ENCODE measurements at regions not wholly inside any gene's neighbourhood (a gene's known extent, or its start where the extent isn't known, plus 50 kb on each side); places are given as distances from the start of the nearest gene placed in this dataset.
"Not testable (repeated sequence)": the region's sequence is repeated elsewhere in the genome, so short reads cannot be mapped to it uniquely, and the experiment has no call there.

DNA sequence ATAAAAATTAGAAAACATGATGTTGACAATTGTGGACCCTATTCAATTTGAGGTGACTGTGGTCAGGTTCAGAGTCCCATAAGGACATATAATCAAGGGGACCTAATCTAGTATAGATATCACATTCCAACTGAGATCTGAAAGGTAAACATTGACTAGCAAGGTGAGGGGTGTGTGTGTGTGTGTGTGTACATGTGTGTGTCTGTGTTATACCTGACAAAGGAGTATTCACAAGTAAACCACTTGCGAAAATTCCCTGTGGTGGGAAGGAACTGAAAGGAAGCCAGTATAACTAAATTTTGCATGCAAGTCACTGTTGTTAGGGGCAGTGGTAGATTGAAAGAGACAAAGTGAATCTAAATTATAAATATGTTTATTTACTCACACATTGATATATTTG is 723.7 kb downstream of the COL12A1 start:
- Histone ChIP-seq H3K4me1 (ENCODE audit: control insufficient read depth, insufficient read depth, low read length) (no peaks in the 10 kb centered on the region), H3K9me3 (ENCODE audit: control insufficient read depth, insufficient read depth, low read length) (no peaks in the 10 kb centered on the region), H3K27me3 (ENCODE audit: control insufficient read depth, insufficient read depth, low read length) (no peaks in the 10 kb centered on the region), H3K4me3 (ENCODE audit: low read length) (no peak overlapping the region), H3K36me3 (ENCODE audit: control insufficient read depth, insufficient read depth, low read length) (no peaks in the 10 kb centered on the region), H3K27ac (ENCODE audit: low read length) (no peak overlapping the region)
- H3K9me3 Mint-ChIP-seq = peaks cover 11 to 24% of the 10 kb centered on the region in 2 donors
- no peaks in the 10 kb centered on the region for H3K4me1 Mint-ChIP-seq
- H3K27ac Mint-ChIP-seq = no peak overlapping the region
- DNase-seq = no peak
- 88% methylated on average over 1 of the region's 1 CpG for WGBS (ENCODE audit: insufficient coverage)
- no peak overlapping the region for H3K4me3 Mint-ChIP-seq
- intact Hi-C loops (cut with micrococcal nuclease) = no loop called here
- H3K36me3 Mint-ChIP-seq = no peaks in the 10 kb centered on the region
- no peaks in the 10 kb centered on the region for H3K27me3 Mint-ChIP-seq (ENCODE audit: low read depth in 2 of 2)
- TF ChIP-seq, protein P1, sequence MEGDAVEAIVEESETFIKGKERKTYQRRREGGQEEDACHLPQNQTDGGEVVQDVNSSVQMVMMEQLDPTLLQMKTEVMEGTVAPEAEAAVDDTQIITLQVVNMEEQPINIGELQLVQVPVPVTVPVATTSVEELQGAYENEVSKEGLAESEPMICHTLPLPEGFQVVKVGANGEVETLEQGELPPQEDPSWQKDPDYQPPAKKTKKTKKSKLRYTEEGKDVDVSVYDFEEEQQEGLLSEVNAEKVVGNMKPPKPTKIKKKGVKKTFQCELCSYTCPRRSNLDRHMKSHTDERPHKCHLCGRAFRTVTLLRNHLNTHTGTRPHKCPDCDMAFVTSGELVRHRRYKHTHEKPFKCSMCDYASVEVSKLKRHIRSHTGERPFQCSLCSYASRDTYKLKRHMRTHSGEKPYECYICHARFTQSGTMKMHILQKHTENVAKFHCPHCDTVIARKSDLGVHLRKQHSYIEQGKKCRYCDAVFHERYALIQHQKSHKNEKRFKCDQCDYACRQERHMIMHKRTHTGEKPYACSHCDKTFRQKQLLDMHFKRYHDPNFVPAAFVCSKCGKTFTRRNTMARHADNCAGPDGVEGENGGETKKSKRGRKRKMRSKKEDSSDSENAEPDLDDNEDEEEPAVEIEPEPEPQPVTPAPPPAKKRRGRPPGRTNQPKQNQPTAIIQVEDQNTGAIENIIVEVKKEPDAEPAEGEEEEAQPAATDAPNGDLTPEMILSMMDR (IDR thresholded peaks at IDR 0.05) = no peak
- ATAC-seq = no peak

DNA sequence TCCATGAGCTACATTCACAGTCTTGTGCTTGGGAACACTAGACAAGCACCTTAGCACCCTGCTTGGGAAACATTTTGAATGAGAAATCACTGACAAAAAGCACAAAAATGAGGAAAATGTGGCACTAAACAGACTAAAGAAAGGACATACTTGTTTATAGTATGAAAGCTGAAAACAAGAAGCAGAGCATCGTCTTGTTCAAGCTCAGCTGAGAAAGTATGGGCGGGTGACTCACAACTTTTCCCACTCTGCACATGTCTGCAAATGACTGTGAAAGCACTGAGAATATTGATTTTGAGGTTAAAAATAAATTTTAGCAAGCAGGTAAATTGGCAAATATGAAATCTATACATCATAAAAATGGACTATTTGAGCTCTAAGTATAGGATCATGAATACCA is 725.3 kb downstream of the COL12A1 start:
- intact Hi-C loops (cut with micrococcal nuclease) = no loop called here
- Mint-ChIP-seq H3K4me1 (no peaks in the 10 kb centered on the region), H3K36me3 (no peaks in the 10 kb centered on the region), H3K4me3 (no peak overlapping the region), H3K27ac (no peak overlapping the region), H3K9me3 (peaks cover 8 to 18% of the 10 kb centered on the region in 2 donors), H3K27me3 (ENCODE audit: low read depth in 2 of 2) (no peaks in the 10 kb centered on the region)
- no peak overlapping the region for H3K27ac ChIP-seq (ENCODE audit: low read length)
- H3K36me3 ChIP-seq (ENCODE audit: control insufficient read depth, insufficient read depth, low read length) = no peaks in the 10 kb centered on the region
- H3K4me1 ChIP-seq (ENCODE audit: control insufficient read depth, insufficient read depth, low read length) = no peaks in the 10 kb centered on the region
- WGBS (ENCODE audit: insufficient coverage) = 74% methylated on average over 2 of the region's 2 CpGs
- no peak overlapping the region for H3K4me3 ChIP-seq (ENCODE audit: low read length)
- no peaks in the 10 kb centered on the region for H3K27me3 ChIP-seq (ENCODE audit: control insufficient read depth, insufficient read depth, low read length)
- TF ChIP-seq, protein P1 (IDR thresholded peaks at IDR 0.05) = no peak
- H3K9me3 ChIP-seq (ENCODE audit: control insufficient read depth, insufficient read depth, low read length) = no peaks in the 10 kb centered on the region
- no peak for ATAC-seq
- no peak for DNase-seq

DNA sequence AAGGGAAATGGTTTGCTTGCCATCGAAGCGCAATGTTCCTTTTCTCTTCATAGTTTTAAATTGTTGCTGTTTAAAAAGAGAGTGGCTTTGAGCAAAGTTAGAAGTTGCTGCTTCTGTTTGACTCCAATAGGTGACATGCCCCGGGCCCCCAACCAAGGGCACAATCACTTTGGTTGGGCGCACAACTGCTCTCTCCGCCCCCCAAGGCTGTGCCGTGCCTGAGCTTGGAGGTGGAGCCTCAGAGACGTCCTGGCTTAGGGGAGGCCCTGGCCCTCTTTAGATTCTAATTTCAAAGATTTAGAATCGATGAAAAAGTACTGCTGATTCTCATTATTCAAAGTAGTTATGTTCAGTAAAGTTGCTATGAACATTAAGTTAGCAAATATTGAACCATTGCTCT is 725.9 kb downstream of the COL12A1 start:
- Histone ChIP-seq H3K4me3 (ENCODE audit: low read length) (no peak overlapping the region), H3K27me3 (ENCODE audit: control insufficient read depth, insufficient read depth, low read length) (no peaks in the 10 kb centered on the region), H3K36me3 (ENCODE audit: control insufficient read depth, insufficient read depth, low read length) (no peaks in the 10 kb centered on the region), H3K4me1 (ENCODE audit: control insufficient read depth, insufficient read depth, low read length) (no peaks in the 10 kb centered on the region), H3K27ac (ENCODE audit: low read length) (no peak overlapping the region), H3K9me3 (ENCODE audit: control insufficient read depth, insufficient read depth, low read length) (no peaks in the 10 kb centered on the region)
- DNase-seq (no peak), ATAC-seq (no peak)
- H3K4me1 Mint-ChIP-seq = no peaks in the 10 kb centered on the region
- H3K36me3 Mint-ChIP-seq = no peaks in the 10 kb centered on the region
- intact Hi-C loops (cut with micrococcal nuclease) = no loop called here
- no peak overlapping the region for H3K27ac Mint-ChIP-seq
- TF ChIP-seq, protein P1 (IDR thresholded peaks at IDR 0.05) = no peak
- no peaks in the 10 kb centered on the region for H3K27me3 Mint-ChIP-seq (ENCODE audit: low read depth in 2 of 2)
- H3K4me3 Mint-ChIP-seq = no peak overlapping the region
- H3K9me3 Mint-ChIP-seq = peaks cover 7 to 16% of the 10 kb centered on the region in 2 donors
- WGBS (ENCODE audit: insufficient coverage) = 92% methylated on average over 8 of the region's 8 CpGs

DNA sequence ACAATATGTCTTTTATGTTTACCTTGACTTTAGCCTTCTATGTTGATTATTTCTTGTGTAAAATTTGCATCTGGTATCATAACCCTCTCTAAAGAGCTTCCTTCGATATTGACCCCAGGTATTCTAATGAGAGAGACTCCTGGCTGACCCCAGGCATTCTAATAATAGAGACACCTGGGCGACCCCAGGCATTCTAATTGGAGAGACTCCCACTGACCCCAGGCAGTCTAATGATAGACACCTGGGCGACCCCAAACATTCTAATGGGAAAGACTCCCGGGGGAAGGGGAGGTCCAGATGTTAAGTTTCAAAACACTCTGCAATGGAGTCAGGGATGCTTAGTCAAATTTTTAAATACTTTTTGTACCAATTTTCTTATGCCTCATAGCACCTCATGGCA is 726.4 kb downstream of the COL12A1 start:
- 89% methylated on average over 4 of the region's 4 CpGs for WGBS (ENCODE audit: insufficient coverage)
- Histone ChIP-seq H3K27ac (ENCODE audit: low read length) (no peak overlapping the region), H3K4me3 (ENCODE audit: low read length) (no peak overlapping the region), H3K4me1 (ENCODE audit: control insufficient read depth, insufficient read depth, low read length) (no peaks in the 10 kb centered on the region), H3K36me3 (ENCODE audit: control insufficient read depth, insufficient read depth, low read length) (no peaks in the 10 kb centered on the region), H3K9me3 (ENCODE audit: control insufficient read depth, insufficient read depth, low read length) (no peaks in the 10 kb centered on the region), H3K27me3 (ENCODE audit: control insufficient read depth, insufficient read depth, low read length) (no peaks in the 10 kb centered on the region)
- Mint-ChIP-seq H3K4me1 (no peaks in the 10 kb centered on the region), H3K27me3 (ENCODE audit: low read depth in 2 of 2) (no peaks in the 10 kb centered on the region), H3K36me3 (no peaks in the 10 kb centered on the region), H3K27ac (no peak overlapping the region), H3K9me3 (peaks cover 7 to 15% of the 10 kb centered on the region in 2 donors), H3K4me3 (no peak overlapping the region)
- TF ChIP-seq, protein P1 (IDR thresholded peaks at IDR 0.05) = no peak
- ATAC-seq = no peak
- intact Hi-C loops (cut with micrococcal nuclease) = no loop called here
- DNase-seq = no peak

DNA sequence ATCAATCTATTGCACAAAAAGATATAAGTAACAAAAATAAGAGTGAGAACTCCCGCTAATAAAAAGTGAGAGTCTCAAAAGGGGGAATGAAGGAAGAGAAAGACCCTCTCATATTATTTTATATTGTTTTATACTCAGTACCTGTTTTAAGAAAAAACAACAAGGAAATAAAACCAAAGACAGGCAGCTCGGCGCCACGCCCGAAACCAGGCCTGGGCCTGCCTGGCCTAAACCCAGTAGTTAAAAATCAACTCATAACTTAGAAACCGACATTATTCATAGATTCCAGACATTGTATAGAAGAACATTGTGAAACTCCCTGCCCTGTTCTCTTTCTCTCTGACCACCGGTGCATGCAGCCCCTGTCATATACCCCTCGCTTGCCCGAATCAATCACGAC is 731.8 kb downstream of the COL12A1 start:
- H3K4me1 ChIP-seq (ENCODE audit: control insufficient read depth, insufficient read depth, low read length); intact Hi-C loops (cut with micrococcal nuclease); H3K27me3 ChIP-seq (ENCODE audit: control insufficient read depth, insufficient read depth, low read length); DNase-seq; H3K4me3 Mint-ChIP-seq; ATAC-seq; H3K27ac ChIP-seq (ENCODE audit: low read length); H3K4me3 ChIP-seq (ENCODE audit: low read length); H3K9me3 Mint-ChIP-seq; H3K27me3 Mint-ChIP-seq (ENCODE audit: low read depth in 2 of 2); H3K36me3 Mint-ChIP-seq; H3K27ac Mint-ChIP-seq; H3K4me1 Mint-ChIP-seq; H3K9me3 ChIP-seq (ENCODE audit: control insufficient read depth, insufficient read depth, low read length); H3K36me3 ChIP-seq (ENCODE audit: control insufficient read depth, insufficient read depth, low read length): not testable (repeated sequence)
- WGBS (ENCODE audit: insufficient coverage) = 95% methylated on average over 9 of the region's 10 CpGs

DNA sequence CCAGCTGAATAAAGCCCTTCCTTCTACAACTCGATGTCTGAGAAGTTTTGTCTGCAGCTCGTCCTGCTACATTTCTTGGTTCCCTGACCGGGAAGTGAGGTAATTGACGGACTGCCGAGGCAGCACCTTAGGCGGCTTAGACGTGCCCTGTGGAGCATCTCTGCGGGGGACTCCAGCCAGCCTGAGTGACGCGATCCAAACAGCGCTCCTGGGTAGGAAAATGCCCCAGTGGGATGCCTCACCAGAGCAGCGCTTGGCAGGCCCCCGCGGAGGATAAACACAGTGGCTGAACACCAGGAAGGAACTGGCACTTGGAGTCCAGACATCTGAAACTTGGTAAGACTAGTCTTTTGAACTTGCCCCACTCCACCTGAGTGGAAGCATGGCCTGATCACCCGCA is 737.3 kb downstream of the COL12A1 start:
- WGBS (ENCODE audit: insufficient coverage) = 93% methylated on average over 15 of the region's 15 CpGs
- DNase-seq; H3K27ac Mint-ChIP-seq; H3K36me3 ChIP-seq (ENCODE audit: control insufficient read depth, insufficient read depth, low read length); H3K4me3 ChIP-seq (ENCODE audit: low read length); H3K27me3 ChIP-seq (ENCODE audit: control insufficient read depth, insufficient read depth, low read length); H3K4me3 Mint-ChIP-seq; H3K4me1 Mint-ChIP-seq; H3K9me3 ChIP-seq (ENCODE audit: control insufficient read depth, insufficient read depth, low read length); ATAC-seq; intact Hi-C loops (cut with micrococcal nuclease); H3K27ac ChIP-seq (ENCODE audit: low read length); H3K4me1 ChIP-seq (ENCODE audit: control insufficient read depth, insufficient read depth, low read length); H3K27me3 Mint-ChIP-seq (ENCODE audit: low read depth in 2 of 2): not testable (repeated sequence)
- Mint-ChIP-seq H3K36me3 (peaks cover 22% of the 10 kb centered on the region), H3K9me3 (peaks cover 13 to 14% of the 10 kb centered on the region in 2 donors)
